Gastroesophageal sphincter (tissue), 3 donors: ENCODE measurements at regions not wholly inside any gene's neighbourhood (a gene's known extent, or its start where the extent isn't known, plus 50 kb on each side); places are given as distances from the start of the nearest gene placed in this dataset.

ENCODE experiments used
- EP300 ChIP-seq: sonication (generic); formaldehyde crosslinking; IDR thresholded peaks from one replicate; pipeline ENCODE4 v1.6.1; 2017; ENCODE audit warnings: antibody characterized with exemption, mild to moderate bottlenecking
- POLR2A ChIP-seq, 2 donors: fragments of 450-650 bp; IDR thresholded peaks; one replicate each; pipeline ENCODE4 v1.6.1; 2017; ENCODE audit warnings: antibody characterized with exemption in 2 of 2, mild to moderate bottlenecking in 2 of 2, moderate library complexity in 1 of 2
- POLR2AphosphoS5 ChIP-seq: sonication (generic); formaldehyde crosslinking; IDR thresholded peaks from one replicate; pipeline ENCODE4 v1.6.1; 2017; ENCODE audit warnings: antibody characterized with exemption
- TF ChIP-seq, protein P1 (sequence below), 4 experiments: fragments of 200-600 bp in 2 of 4; fragments of 450-650 bp in 2 of 4; sonication (generic) in 1 of 4; IDR thresholded peaks; one replicate each; pipeline ENCODE4 v1.5.1; 2017 to 2019; ENCODE audit warnings: antibody characterized with exemption in 4 of 4, mild to moderate bottlenecking in 2 of 4, moderate library complexity in 2 of 4

DNA sequence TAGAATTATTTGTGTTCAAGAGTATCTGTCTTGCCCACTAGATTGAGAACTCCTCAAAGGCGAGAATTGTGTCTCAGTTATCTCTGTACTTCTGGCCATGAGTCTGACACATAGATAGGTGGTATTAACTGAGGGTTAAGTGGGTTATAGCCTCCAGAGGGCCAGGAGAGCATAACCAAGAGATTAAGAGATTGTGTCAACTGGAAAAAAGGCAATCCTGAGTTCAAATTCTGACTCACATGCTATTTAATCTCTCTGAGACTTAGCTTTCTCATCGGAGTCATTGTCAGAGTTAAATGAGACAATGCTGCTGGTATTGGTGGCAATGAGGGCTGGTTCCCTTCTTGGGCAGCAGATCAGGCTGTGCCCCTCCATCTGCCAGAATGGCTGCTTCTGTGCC, 330.9 kb downstream of the TNS1 start:
- TF ChIP-seq EP300 (no peak), POLR2A (IDR thresholded peaks at IDR 0.05) (no peak), POLR2AphosphoS5 (no peak)
- TF ChIP-seq, protein P1, sequence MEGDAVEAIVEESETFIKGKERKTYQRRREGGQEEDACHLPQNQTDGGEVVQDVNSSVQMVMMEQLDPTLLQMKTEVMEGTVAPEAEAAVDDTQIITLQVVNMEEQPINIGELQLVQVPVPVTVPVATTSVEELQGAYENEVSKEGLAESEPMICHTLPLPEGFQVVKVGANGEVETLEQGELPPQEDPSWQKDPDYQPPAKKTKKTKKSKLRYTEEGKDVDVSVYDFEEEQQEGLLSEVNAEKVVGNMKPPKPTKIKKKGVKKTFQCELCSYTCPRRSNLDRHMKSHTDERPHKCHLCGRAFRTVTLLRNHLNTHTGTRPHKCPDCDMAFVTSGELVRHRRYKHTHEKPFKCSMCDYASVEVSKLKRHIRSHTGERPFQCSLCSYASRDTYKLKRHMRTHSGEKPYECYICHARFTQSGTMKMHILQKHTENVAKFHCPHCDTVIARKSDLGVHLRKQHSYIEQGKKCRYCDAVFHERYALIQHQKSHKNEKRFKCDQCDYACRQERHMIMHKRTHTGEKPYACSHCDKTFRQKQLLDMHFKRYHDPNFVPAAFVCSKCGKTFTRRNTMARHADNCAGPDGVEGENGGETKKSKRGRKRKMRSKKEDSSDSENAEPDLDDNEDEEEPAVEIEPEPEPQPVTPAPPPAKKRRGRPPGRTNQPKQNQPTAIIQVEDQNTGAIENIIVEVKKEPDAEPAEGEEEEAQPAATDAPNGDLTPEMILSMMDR (IDR thresholded peaks at IDR 0.05), result no peak
